GM18519 (cell line): ENCODE measurements at regions not wholly inside any gene's neighbourhood (a gene's known extent, or its start where the extent isn't known, plus 50 kb on each side); places are given as distances from the start of the nearest gene placed in this dataset.

ENCODE experiments used
- ATAC-seq: cut with Tn5 transposase; IDR thresholded peaks from one replicate; pipeline ENCODE4 v1.9.1; 2021; ENCODE audit warnings: mild to moderate bottlenecking, moderate library complexity; ENCODE audit not compliant: unreplicated experiment, low FRiP score

DNA sequence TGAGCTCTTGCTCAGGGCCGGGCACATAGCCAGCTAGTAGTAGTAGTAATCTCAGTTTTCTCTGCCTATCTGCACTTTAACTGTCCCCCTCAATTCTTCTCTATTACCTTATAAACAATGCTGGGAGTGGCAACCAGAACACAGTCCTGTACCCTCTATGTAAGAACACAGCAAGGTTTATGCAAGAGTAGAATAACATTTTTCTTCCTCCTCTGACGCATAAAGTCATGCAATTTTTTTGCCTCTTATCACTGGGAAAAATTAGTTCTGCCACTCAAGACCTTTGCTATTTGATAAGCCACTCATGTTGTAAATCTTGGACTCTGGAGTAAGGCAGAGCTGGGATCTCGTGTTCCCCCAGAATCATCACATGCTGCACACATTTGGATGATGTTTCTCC is 200.7 kb upstream of the SOX11 start:
- no peak for ATAC-seq

- no peak for ATAC-seq
These were observed 198.9 kb upstream of the SOX11 start for GRCh38 chr2:5493256-5493655.

DNA sequence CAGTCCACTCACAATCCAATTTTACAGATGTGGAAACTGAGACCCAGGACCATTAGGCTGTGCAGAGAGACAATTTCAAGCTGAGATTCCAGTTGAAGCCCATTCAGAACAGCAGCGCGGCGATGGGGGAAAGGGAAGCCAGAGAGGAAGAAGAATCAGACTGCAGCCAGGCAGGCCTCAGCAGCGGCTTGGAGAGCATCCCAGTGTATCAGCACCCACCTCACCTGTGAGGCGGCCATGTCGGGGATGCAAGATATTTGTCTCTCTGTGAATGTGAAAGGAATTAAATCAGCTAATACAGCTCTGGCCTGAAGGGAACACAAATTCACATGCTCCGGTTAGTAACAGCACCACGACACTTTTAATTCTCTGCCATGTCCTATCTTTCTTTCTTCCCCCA is 198.0 kb upstream of the SOX11 start:
- no peak for ATAC-seq

GRCh38 chr2:5495586-5495985 is 196.6 kb upstream of the SOX11 start:
- ATAC-seq, result no peak

DNA sequence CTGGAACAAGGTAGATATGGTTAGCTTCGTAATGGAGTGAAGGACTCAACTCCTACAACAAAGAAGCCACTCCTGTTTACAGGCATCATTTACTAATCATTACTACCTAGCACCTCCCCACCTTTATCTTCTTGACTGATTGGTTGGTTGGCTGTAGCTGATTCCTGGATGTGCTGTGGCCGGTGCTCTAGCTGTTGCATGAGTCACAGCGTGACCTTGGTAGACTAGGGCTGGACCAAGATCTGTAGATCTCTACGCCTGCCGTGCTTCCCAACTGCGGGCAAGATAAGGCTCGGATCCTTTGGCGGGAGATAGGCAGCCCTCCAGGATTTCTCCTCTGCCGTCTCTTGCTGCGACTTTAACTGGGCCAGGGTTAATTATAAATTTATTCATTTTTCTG is 194.3 kb upstream of the SOX11 start:
- no peak for ATAC-seq

GRCh38 chr2:5501807-5502206 is 190.4 kb upstream of the SOX11 start:
- no peak for ATAC-seq

GRCh38 chr2:5502385-5502784 is 189.8 kb upstream of the SOX11 start:
- no peak for ATAC-seq

- no peak for ATAC-seq
These were observed 187.4 kb upstream of the SOX11 start for GRCh38 chr2:5504756-5505155.

DNA sequence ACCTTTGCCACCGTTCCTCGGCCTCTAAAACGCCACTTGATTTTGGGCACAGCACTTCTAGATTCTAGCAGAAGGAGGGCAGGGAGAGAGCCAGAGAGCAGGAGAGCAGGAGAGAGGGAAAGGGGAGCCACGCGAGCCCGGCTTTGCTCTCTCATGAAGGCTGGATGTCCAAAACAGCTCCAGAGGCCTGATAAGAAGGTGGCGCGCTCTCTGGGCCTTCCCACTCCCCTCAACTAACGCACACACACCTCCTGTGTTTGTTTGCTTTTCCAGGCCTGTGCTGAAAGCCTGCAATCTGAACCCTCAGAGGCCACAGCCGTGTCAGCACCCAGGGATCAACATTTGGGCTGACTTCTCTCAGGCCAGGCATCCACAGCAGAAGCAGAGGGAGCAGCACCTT is 184.8 kb upstream of the SOX11 start:
- no peak for ATAC-seq

DNA sequence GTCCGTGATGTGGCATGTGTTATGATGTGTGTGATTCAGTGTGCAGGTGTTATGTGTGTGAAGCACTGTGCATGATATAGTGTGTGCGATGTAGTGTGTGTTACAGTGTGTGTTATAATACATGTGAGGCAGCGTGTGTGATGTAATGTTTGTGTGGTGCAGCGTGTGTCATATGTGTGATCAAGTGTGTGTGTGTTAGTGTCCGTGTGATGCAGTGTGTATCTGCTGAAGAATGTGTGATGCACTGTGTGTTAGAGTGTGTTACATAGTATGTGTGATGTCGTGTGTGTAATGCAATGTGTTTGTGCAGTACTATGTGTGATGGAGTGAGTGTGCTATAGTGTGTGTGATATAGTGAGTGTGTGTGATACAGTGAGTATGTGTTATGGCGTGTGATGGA is 182.8 kb upstream of the SOX11 start:
- ATAC-seq, result no peak

DNA sequence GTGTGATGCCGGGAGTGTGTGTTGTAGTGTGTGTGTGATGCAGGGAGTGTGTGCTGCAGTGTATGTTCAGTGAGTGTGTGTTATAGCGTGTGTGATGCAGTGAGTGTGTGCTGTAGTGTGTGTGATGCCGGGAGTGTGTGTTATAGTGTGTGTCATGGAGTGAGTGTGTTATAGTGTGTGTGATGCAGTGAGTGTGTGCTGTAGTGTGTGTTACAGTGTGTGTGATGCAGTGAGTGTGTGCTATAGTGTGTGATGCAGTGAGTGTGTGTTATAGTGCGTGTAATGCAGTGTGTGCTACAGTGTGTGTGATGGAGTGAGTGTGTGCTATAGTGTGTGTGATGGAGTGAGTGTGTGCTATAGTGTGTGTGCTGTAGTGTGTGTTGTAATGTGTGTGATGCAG is 182.1 kb upstream of the SOX11 start:
- ATAC-seq, result no peak

GRCh38 chr2:5515693-5516092 is 176.5 kb upstream of the SOX11 start:
- ATAC-seq, result no peak

DNA sequence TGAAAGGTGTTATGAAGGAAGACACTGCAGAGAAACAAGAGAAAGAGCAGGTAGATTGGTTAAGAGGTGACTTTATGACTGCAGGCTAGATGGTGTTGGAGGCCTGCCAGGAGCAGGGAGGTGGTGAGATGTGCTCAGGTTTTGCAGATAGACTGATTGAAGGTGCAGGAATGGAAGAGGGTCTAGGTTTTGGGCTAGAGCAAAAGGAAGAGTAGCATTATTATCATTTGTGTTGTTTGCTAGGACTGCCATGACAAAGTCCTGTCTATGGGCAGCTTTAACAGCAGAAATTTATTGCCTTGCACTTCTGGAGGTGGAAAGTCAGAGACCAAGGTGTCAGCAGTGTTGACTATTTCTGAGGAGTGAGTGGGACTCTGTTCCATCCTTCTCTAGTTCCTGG is 172.9 kb upstream of the SOX11 start:
- ATAC-seq, result no peak

GRCh38 chr2:5520463-5520972 is 171.7 kb upstream of the SOX11 start:
- no peak for ATAC-seq

DNA sequence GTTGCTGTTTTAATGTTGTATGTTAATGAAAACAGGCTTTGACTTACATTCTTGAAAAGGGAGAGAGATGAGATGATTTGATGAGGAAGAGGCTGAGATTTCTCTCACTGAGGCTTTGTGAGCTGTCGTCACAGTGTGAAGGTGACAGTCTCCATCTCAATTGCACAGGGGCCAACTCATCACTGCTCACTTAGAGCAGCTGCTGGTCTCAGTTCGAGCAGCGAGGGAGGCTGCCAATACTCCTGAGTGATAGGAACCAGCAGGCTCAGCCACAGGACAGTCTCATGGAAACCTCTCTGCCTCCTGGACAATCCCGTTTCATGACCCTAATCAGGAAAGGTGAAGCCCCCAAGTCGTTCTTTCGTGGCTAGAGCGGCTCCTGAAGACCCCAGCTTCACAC is 170.7 kb upstream of the SOX11 start:
- ATAC-seq, result no peak

DNA sequence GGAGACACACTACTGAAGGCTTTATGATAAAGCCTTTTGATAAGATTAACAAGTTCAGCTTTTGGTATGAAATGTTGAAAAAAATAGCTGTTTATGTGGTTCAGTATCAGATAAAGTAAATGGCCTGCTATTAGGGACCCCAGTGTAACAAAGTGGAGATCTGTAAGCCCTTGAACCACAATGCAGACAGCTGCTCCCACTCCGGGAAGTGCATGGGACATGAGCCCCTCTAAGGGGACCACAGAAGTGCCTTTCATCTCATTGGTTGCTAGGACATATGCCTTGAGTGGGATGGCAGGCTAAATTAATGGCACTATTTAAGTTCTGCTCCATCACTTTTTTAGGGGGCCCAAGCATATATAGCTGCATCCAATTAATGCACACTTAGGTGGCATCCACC is 167.6 kb upstream of the SOX11 start:
- no peak for ATAC-seq

DNA sequence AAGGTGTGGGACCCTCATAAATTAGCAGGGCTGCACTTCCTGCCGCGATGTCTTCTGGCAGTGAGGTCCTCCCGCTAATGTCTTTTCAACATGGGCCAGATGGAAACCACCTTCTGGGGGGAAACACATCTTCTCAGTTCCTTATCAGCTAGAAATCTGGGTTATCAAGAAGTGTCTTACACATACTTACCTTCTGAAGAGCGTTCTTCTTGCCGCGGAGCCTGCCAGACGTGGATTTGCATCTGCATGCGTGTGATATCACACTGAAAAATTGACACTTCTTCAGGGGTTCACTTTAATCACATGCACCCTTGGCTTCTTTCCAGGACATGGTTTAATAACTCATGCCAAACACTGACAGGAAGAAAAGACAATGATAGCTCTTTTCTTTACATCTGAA is 163.5 kb upstream of the SOX11 start:
- ATAC-seq, result no peak

GRCh38 chr2:5530011-5530696 is 162.0 kb upstream of the SOX11 start:
- ATAC-seq, result no peak

- ATAC-seq, result no peak
These were observed 156.9 kb upstream of the SOX11 start for GRCh38 chr2:5535301-5535700.

DNA sequence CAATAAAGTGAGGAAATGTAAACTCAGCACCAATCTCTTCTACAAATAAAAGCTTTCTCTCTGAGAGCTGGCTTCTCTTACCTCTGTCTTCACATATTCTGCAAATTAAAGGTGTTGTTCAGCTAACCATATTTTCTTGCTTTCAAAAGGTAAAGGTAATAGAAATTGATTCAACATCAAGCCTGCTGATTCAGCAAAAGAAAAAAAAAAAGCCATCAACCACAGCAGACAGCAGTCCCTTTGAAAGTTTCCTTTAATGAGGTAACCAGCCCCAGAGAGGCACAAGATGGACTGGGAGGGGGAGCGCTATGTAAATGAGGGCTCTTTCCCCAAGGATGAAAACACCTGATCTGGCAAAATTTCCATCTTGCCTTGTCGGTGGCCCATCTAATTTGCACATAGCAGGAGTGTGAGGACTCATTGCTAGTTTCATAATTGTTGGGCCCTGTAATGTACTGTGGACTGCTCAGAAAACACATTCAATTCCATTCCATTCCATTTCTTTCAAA is 154.9 kb upstream of the SOX11 start:
- ATAC-seq, result no peak

DNA sequence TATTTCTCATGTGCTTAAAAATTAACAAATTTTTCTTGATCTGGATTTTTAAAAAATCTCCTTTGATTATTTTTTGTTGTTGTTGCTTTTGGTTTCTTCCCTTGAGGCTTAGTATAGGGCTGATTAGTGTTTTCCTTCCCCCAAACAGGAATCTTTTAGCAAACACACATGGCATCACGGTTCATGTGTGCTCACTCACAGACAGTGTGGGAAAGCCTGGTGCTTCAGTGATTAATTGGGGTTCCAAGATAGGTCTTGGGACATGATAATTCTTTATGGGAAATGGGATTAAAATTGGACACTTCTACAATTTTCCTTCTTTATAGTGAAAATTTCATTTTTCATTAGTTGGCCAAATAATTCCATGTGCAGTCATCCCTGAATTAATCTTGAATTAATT is 153.9 kb upstream of the SOX11 start:
- no peak for ATAC-seq

DNA sequence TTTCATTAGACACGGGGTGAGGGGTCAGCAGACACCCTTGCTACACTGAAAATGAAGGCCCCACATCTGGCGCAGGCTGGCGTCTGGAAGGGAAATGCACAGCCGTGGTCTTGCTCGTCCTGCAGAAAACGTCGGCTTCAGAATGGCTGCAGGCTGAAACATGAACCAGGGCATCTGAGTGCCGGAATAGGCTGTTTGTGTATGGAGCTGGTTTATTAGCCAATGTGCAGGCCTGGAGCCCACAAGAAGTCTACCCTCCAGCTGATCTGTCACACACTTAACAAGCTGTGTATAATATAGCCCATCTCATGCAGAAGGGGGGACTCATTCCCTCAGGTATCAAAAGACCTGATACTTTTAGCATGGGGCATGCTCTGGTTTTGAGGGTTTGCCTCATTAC is 153.4 kb upstream of the SOX11 start:
- no peak for ATAC-seq
